ENCODE measurements at regions not wholly inside any gene's neighbourhood (a gene's known extent, or its start where the extent isn't known, plus 50 kb on each side); places are given as distances from the start of the nearest gene placed in this dataset.

DNA sequence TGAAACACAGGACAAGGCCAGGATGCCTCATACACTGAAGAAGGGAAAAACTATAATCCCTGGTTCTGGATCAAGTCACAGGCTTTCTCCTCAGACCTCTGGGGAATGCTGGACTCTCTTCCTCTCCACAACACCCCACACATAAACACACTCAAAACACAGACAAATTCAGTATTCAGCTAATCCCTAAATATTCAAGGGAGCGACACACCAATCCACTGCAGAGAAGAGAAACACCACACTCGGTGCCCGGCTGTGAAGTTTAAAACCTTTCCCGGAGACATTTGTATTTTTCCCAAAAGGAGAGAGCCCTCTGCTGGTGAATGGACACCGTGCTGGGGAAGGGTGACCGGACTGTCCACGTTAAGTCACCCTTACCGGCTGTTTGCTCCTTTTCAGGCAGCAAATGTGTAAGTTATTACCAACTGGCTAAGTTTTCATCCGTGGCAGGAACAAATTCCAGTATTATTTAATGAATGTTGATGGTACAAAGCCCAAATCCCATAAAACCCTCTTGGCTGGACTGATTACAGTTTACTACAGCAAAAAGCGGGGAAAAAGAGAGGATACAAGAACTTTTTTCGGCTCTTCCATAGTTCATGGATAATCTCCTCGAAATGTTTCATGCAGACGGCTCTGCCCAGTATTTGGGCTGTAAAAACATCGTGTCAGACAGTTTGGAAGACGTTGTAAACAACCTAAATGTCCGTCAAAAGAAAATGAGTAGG lies 130.9 kb upstream of the SLC30A5 start:
- TF ChIP-seq, protein P1, sequence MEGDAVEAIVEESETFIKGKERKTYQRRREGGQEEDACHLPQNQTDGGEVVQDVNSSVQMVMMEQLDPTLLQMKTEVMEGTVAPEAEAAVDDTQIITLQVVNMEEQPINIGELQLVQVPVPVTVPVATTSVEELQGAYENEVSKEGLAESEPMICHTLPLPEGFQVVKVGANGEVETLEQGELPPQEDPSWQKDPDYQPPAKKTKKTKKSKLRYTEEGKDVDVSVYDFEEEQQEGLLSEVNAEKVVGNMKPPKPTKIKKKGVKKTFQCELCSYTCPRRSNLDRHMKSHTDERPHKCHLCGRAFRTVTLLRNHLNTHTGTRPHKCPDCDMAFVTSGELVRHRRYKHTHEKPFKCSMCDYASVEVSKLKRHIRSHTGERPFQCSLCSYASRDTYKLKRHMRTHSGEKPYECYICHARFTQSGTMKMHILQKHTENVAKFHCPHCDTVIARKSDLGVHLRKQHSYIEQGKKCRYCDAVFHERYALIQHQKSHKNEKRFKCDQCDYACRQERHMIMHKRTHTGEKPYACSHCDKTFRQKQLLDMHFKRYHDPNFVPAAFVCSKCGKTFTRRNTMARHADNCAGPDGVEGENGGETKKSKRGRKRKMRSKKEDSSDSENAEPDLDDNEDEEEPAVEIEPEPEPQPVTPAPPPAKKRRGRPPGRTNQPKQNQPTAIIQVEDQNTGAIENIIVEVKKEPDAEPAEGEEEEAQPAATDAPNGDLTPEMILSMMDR (IDR thresholded peaks at IDR 0.05), result peak; percentile 44 to 78 (median 77)
- TF ChIP-seq POLR2A (IDR thresholded peaks at IDR 0.05), result no peak

All from ovary (tissue), 3 donors.